GM23338 (cell line): ENCODE measurements at regions not wholly inside any gene's neighbourhood (a gene's known extent, or its start where the extent isn't known, plus 50 kb on each side); places are given as distances from the start of the nearest gene placed in this dataset.
A peak's percentile ranks its signal among the peaks of the same experiment; 100 is the strongest.

ENCODE experiments used
- ATAC-seq: fragments of 200-7000 bp; cut with Tn5 transposase; 3 replicates; pipeline ENCODE4 v1.9.1; 2020
- DNase-seq: peaks from one replicate; pipeline ENCODE4 v3.0.0-alpha.2; 2015; ENCODE audit warnings: low spot score
- H2AFZ ChIP-seq: fragments of 200-600 bp; sonication (generic); 2 replicates; pipeline ENCODE4 v1.8.0; 2016; ENCODE audit warnings: antibody characterized with exemption, mild to moderate bottlenecking, moderate library complexity
- H3F3A ChIP-seq: fragments of 200-600 bp; sonication (generic); replicated peaks from 2 replicates; pipeline ENCODE4 v1.8.0; 2017; ENCODE audit warnings: antibody characterized with exemption, mixed run types, low read depth
- H3K27ac ChIP-seq: fragments of 200-600 bp; sonication (generic); 2 replicates; pipeline ENCODE4 v1.6.1; 2016; ENCODE audit warnings: low read depth
- H3K27me3 ChIP-seq: fragments of 200-600 bp; sonication (generic); 2 replicates; pipeline ENCODE4 v1.8.0; 2016; ENCODE audit warnings: mild to moderate bottlenecking, mixed run types, moderate library complexity; ENCODE audit not compliant: insufficient read depth
- H3K36me3 ChIP-seq: fragments of 200-600 bp; sonication (generic); 2 replicates; pipeline ENCODE4 v1.8.0; 2016; ENCODE audit warnings: mild to moderate bottlenecking; ENCODE audit not compliant: insufficient read depth
- H3K4me1 ChIP-seq: fragments of 200-600 bp; sonication (generic); 2 replicates; pipeline ENCODE4 v1.8.0; 2016; ENCODE audit warnings: mild to moderate bottlenecking, moderate library complexity; ENCODE audit not compliant: insufficient read depth
- H3K4me2 ChIP-seq: fragments of 200-600 bp; sonication (generic); 2 replicates; pipeline ENCODE4 v1.7.1; 2017; ENCODE audit warnings: mixed run types
- H3K4me3 ChIP-seq: fragments of 200-600 bp; sonication (generic); 2 replicates; pipeline ENCODE4 v1.6.1; 2016; ENCODE audit warnings: mixed run types
- H3K79me2 ChIP-seq: fragments of 200-600 bp; sonication (generic); replicated peaks from 2 replicates; pipeline ENCODE4 v1.8.0; 2017; ENCODE audit warnings: mild to moderate bottlenecking; ENCODE audit not compliant: insufficient read depth
- H3K9me2 ChIP-seq: fragments of 200-600 bp; sonication (generic); 2 replicates; pipeline ENCODE4 v1.8.0; 2017; ENCODE audit not compliant: insufficient read depth
- H4K20me1 ChIP-seq: fragments of 200-600 bp; sonication (generic); replicated peaks from 2 replicates; pipeline ENCODE4 v1.8.0; 2017; ENCODE audit warnings: mild to moderate bottlenecking; ENCODE audit not compliant: insufficient read depth
- H3K27ac Mint-ChIP-seq: 2 replicates; pipeline ENCODE4 v1.8.0; 2020; ENCODE audit warnings: inconsistent platforms, mild to moderate bottlenecking, moderate library complexity, mixed read lengths
- H3K27me3 Mint-ChIP-seq: 3 replicates; pipeline ENCODE4 v1.8.0; 2022; ENCODE audit warnings: low read depth, mild to moderate bottlenecking, moderate library complexity, mixed read lengths, inconsistent platforms; ENCODE audit not compliant: insufficient read depth, poor library complexity
- H3K36me3 Mint-ChIP-seq: 3 replicates; pipeline ENCODE4 v1.8.0; 2021; ENCODE audit warnings: low read depth, mild to moderate bottlenecking, inconsistent platforms, moderate library complexity, mixed read lengths
- H3K4me1 Mint-ChIP-seq: 3 replicates; pipeline ENCODE4 v1.8.0; 2020; ENCODE audit warnings: mild to moderate bottlenecking, inconsistent platforms, mixed read lengths
- H3K4me3 Mint-ChIP-seq: 3 replicates; pipeline ENCODE4 v1.8.0; 2021; ENCODE audit warnings: moderate library complexity, mild to moderate bottlenecking, inconsistent platforms, mixed read lengths
- H3K9me3 Mint-ChIP-seq: 3 replicates; pipeline ENCODE4 v1.8.0; 2020; ENCODE audit warnings: moderate library complexity, mild to moderate bottlenecking, inconsistent platforms, mixed read lengths
- CREB1 ChIP-seq: fragments of 250-450 bp; sonication (Bioruptor Pico); IDR thresholded peaks from 2 replicates; pipeline ENCODE4 v1.5.0; 2020; ENCODE audit warnings: low read depth, mild to moderate bottlenecking, moderate library complexity
- EZH2 ChIP-seq: fragments of 200-600 bp; sonication (generic); IDR thresholded peaks from one replicate; pipeline ENCODE4 v1.8.0; 2017; ENCODE audit warnings: antibody characterized with exemption, mild to moderate bottlenecking, low read depth; ENCODE audit not compliant: unreplicated experiment
- EZH2phosphoT487 ChIP-seq: fragments of 200-600 bp; sonication (generic); IDR thresholded peaks from one replicate; pipeline ENCODE4 v1.8.1; 2018; ENCODE audit warnings: antibody characterized with exemption; ENCODE audit not compliant: unreplicated experiment
- JUNB ChIP-seq: IDR thresholded peaks from one replicate; pipeline ENCODE4 v1.6.1; 2016; ENCODE audit warnings: antibody characterized with exemption; ENCODE audit not compliant: unreplicated experiment
- NANOG ChIP-seq: IDR thresholded peaks from 2 replicates; pipeline ENCODE4 v1.6.1; 2016; ENCODE audit warnings: antibody characterized with exemption, borderline replicate concordance
- POLR2AphosphoS5 ChIP-seq: IDR thresholded peaks from 2 replicates; pipeline ENCODE4 v1.6.1; 2016; ENCODE audit warnings: antibody characterized with exemption, low read depth
- STAT1 ChIP-seq: IDR thresholded peaks from one replicate; pipeline ENCODE4 v1.6.1; 2016; ENCODE audit warnings: antibody characterized with exemption; ENCODE audit not compliant: unreplicated experiment
- ZNF114 ChIP-seq: fragments of 250-450 bp; sonication (Bioruptor Pico); IDR thresholded peaks from 2 replicates; pipeline ENCODE4 v1.5.0; 2020; ENCODE audit warnings: mild to moderate bottlenecking, moderate library complexity
- ZNF331 ChIP-seq: fragments of 250-450 bp; sonication (Bioruptor Pico); IDR thresholded peaks from 2 replicates; pipeline ENCODE4 v1.5.0; 2020; ENCODE audit warnings: low read depth, mild to moderate bottlenecking, moderate library complexity
- TF ChIP-seq, protein P1 (sequence below): fragments of 250-450 bp; sonication (Bioruptor Pico); IDR thresholded peaks from 2 replicates; pipeline ENCODE4 v1.5.0; 2020; ENCODE audit warnings: mild to moderate bottlenecking, moderate library complexity
- TF ChIP-seq, protein P2 (sequence below): IDR thresholded peaks from 2 replicates; pipeline ENCODE4 v1.6.1; 2016; ENCODE audit warnings: antibody characterized with exemption
- TF ChIP-seq, protein P3 (sequence below), 2 experiments: fragments of 200-600 bp in 1 of 2; sonication (generic) in 1 of 2; conservative IDR thresholded peaks; 2 replicates each; pipeline versions ENCODE4 v1.5.1 to v1.6.1; 2016 to 2017; ENCODE audit warnings: antibody characterized with exemption in 2 of 2, low read depth in 2 of 2, mild to moderate bottlenecking in 2 of 2, moderate library complexity in 1 of 2
- TF ChIP-seq, protein P4 (sequence below): IDR thresholded peaks from one replicate; pipeline ENCODE4 v1.6.1; 2018; ENCODE audit warnings: antibody characterized with exemption; ENCODE audit not compliant: unreplicated experiment

DNA sequence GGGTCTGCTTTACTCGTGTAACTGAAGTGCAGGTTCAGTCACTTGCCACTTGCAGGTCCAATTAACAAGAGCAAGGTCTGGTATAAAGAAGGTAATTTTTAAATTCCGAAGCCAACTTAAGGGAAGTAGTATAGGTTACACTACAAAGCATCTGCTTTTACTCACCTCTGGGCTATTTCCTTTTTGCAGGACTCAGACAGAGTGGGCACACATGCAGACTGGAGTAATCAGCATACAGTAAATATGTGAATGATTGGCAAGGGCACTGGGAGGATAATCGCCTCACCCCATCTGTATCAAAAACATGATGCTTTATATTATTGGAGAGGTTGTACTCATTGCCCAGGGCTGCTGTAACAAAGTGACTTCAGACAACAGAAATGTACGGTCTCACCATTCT, 160.1 kb upstream of the CDH5 start:
- H3K27ac ChIP-seq: no peak overlapping the region
- peaks cover 13% of the 10 kb centered on the region for H3K4me1 ChIP-seq
- Mint-ChIP-seq H3K4me1 (peaks cover 10% of the 10 kb centered on the region), H3K27me3 (peaks cover 8% of the 10 kb centered on the region), H3K36me3 (no peaks in the 10 kb centered on the region), H3K4me3 (no peak overlapping the region), H3K27ac (no peak overlapping the region), H3K9me3 (no peaks in the 10 kb centered on the region)
- H3K4me2 ChIP-seq: no peak overlapping the region
- H3K9me2 ChIP-seq: no peaks in the 10 kb centered on the region
- no peaks in the 10 kb centered on the region for H3F3A ChIP-seq
- no peaks in the 10 kb centered on the region for H4K20me1 ChIP-seq
- H3K27me3 ChIP-seq: no peaks in the 10 kb centered on the region
- peak overlapping the region; percentile 86; the same call in 1 of the 2 replicates for H2AFZ ChIP-seq
- no peaks in the 10 kb centered on the region for H3K79me2 ChIP-seq
- TF ChIP-seq NANOG (no peak), EZH2 (no peak), ZNF114 (no peak), POLR2AphosphoS5 (no peak), CREB1 (CRISPR knock-in tag) (no peak), STAT1 (no peak), ZNF331 (CRISPR knock-in tag) (no peak), EZH2phosphoT487 (no peak), JUNB (no peak)
- TF ChIP-seq, protein P1, sequence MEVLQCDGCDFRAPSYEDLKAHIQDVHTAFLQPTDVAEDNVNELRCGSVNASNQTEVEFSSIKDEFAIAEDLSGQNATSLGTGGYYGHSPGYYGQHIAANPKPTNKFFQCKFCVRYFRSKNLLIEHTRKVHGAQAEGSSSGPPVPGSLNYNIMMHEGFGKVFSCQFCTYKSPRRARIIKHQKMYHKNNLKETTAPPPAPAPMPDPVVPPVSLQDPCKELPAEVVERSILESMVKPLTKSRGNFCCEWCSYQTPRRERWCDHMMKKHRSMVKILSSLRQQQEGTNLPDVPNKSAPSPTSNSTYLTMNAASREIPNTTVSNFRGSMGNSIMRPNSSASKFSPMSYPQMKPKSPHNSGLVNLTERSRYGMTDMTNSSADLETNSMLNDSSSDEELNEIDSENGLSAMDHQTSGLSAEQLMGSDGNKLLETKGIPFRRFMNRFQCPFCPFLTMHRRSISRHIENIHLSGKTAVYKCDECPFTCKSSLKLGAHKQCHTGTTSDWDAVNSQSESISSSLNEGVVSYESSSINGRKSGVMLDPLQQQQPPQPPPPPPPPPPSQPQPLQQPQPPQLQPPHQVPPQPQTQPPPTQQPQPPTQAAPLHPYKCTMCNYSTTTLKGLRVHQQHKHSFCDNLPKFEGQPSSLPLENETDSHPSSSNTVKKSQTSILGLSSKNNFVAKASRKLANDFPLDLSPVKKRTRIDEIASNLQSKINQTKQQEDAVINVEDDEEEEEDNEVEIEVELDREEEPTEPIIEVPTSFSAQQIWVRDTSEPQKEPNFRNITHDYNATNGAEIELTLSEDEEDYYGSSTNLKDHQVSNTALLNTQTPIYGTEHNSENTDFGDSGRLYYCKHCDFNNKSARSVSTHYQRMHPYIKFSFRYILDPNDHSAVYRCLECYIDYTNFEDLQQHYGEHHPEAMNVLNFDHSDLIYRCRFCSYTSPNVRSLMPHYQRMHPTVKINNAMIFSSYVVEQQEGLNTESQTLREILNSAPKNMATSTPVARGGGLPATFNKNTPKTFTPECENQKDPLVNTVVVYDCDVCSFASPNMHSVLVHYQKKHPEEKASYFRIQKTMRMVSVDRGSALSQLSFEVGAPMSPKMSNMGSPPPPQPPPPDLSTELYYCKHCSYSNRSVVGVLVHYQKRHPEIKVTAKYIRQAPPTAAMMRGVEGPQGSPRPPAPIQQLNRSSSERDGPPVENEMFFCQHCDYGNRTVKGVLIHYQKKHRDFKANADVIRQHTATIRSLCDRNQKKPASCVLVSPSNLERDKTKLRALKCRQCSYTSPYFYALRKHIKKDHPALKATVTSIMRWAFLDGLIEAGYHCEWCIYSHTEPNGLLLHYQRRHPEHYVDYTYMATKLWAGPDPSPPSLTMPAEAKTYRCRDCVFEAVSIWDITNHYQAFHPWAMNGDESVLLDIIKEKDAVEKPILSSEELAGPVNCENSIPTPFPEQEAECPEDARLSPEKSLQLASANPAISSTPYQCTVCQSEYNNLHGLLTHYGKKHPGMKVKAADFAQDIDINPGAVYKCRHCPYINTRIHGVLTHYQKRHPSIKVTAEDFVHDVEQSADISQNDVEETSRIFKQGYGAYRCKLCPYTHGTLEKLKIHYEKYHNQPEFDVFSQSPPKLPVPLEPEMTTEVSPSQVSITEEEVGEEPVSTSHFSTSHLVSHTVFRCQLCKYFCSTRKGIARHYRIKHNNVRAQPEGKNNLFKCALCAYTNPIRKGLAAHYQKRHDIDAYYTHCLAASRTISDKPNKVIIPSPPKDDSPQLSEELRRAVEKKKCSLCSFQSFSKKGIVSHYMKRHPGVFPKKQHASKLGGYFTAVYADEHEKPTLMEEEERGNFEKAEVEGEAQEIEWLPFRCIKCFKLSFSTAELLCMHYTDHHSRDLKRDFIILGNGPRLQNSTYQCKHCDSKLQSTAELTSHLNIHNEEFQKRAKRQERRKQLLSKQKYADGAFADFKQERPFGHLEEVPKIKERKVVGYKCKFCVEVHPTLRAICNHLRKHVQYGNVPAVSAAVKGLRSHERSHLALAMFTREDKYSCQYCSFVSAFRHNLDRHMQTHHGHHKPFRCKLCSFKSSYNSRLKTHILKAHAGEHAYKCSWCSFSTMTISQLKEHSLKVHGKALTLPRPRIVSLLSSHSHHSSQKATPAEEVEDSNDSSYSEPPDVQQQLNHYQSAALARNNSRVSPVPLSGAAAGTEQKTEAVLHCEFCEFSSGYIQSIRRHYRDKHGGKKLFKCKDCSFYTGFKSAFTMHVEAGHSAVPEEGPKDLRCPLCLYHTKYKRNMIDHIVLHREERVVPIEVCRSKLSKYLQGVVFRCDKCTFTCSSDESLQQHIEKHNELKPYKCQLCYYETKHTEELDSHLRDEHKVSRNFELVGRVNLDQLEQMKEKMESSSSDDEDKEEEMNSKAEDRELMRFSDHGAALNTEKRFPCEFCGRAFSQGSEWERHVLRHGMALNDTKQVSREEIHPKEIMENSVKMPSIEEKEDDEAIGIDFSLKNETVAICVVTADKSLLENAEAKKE: no peak
- TF ChIP-seq, protein P2, sequence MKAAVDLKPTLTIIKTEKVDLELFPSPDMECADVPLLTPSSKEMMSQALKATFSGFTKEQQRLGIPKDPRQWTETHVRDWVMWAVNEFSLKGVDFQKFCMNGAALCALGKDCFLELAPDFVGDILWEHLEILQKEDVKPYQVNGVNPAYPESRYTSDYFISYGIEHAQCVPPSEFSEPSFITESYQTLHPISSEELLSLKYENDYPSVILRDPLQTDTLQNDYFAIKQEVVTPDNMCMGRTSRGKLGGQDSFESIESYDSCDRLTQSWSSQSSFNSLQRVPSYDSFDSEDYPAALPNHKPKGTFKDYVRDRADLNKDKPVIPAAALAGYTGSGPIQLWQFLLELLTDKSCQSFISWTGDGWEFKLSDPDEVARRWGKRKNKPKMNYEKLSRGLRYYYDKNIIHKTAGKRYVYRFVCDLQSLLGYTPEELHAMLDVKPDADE: no peak
- TF ChIP-seq, protein P3, sequence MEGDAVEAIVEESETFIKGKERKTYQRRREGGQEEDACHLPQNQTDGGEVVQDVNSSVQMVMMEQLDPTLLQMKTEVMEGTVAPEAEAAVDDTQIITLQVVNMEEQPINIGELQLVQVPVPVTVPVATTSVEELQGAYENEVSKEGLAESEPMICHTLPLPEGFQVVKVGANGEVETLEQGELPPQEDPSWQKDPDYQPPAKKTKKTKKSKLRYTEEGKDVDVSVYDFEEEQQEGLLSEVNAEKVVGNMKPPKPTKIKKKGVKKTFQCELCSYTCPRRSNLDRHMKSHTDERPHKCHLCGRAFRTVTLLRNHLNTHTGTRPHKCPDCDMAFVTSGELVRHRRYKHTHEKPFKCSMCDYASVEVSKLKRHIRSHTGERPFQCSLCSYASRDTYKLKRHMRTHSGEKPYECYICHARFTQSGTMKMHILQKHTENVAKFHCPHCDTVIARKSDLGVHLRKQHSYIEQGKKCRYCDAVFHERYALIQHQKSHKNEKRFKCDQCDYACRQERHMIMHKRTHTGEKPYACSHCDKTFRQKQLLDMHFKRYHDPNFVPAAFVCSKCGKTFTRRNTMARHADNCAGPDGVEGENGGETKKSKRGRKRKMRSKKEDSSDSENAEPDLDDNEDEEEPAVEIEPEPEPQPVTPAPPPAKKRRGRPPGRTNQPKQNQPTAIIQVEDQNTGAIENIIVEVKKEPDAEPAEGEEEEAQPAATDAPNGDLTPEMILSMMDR (conservative IDR thresholded peaks at IDR 0.05; ENCODE audit: low read depth in 2 of 2): no peak
- TF ChIP-seq, protein P4, sequence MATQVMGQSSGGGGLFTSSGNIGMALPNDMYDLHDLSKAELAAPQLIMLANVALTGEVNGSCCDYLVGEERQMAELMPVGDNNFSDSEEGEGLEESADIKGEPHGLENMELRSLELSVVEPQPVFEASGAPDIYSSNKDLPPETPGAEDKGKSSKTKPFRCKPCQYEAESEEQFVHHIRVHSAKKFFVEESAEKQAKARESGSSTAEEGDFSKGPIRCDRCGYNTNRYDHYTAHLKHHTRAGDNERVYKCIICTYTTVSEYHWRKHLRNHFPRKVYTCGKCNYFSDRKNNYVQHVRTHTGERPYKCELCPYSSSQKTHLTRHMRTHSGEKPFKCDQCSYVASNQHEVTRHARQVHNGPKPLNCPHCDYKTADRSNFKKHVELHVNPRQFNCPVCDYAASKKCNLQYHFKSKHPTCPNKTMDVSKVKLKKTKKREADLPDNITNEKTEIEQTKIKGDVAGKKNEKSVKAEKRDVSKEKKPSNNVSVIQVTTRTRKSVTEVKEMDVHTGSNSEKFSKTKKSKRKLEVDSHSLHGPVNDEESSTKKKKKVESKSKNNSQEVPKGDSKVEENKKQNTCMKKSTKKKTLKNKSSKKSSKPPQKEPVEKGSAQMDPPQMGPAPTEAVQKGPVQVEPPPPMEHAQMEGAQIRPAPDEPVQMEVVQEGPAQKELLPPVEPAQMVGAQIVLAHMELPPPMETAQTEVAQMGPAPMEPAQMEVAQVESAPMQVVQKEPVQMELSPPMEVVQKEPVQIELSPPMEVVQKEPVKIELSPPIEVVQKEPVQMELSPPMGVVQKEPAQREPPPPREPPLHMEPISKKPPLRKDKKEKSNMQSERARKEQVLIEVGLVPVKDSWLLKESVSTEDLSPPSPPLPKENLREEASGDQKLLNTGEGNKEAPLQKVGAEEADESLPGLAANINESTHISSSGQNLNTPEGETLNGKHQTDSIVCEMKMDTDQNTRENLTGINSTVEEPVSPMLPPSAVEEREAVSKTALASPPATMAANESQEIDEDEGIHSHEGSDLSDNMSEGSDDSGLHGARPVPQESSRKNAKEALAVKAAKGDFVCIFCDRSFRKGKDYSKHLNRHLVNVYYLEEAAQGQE: no peak
- ATAC-seq (no peak), DNase-seq (no peak)
- H3K4me3 ChIP-seq: no peak overlapping the region
- no peaks in the 10 kb centered on the region for H3K36me3 ChIP-seq
